ENCODE measurements at regions not wholly inside any gene's neighbourhood (a gene's known extent, or its start where the extent isn't known, plus 50 kb on each side); places are given as distances from the start of the nearest gene placed in this dataset.

DNA sequence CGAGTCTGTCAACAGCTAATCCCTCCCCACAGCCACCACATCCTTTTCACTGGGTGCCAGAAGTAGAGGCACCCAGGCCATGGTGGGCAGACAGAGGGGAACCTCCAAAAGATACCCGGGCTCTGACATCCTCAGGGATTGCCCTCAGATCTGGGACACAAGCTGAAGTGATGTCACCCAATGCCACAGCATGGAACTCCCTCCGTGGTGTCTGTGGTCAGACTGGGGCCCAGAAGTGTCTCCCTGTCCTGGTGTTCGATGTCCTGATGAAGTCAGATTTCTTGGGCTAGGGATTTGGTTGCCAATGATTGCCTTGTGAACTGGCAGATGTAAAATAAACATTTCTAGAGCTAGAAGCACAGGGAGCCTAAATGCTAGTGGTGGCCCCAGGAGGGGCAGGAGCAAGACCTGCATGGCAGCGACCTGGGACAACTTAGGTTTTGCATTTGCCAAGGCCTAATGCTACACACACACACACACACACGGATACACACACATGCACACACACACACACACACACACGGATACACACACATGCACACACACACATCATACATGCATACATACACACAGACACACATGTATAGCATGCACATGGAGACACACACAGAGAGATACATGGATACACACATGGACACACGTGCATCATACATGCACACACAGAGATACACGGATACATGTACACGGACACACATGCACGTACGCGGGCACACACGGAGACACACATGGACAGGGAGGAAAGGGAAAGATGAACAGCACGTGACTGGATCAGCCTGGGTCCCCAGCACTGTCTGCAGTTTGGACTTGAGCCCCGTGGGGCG, 221.0 kb downstream of the NFATC2 start:
- TF ChIP-seq, protein P1, sequence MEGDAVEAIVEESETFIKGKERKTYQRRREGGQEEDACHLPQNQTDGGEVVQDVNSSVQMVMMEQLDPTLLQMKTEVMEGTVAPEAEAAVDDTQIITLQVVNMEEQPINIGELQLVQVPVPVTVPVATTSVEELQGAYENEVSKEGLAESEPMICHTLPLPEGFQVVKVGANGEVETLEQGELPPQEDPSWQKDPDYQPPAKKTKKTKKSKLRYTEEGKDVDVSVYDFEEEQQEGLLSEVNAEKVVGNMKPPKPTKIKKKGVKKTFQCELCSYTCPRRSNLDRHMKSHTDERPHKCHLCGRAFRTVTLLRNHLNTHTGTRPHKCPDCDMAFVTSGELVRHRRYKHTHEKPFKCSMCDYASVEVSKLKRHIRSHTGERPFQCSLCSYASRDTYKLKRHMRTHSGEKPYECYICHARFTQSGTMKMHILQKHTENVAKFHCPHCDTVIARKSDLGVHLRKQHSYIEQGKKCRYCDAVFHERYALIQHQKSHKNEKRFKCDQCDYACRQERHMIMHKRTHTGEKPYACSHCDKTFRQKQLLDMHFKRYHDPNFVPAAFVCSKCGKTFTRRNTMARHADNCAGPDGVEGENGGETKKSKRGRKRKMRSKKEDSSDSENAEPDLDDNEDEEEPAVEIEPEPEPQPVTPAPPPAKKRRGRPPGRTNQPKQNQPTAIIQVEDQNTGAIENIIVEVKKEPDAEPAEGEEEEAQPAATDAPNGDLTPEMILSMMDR (conservative IDR thresholded peaks at IDR 0.05; ENCODE audit: low read depth, low read length), result no peak
- no peak for TF ChIP-seq EZH2phosphoT487 (IDR thresholded peaks at IDR 0.05; ENCODE audit: borderline replicate concordance, low read length)
- TF ChIP-seq EZH2 (IDR thresholded peaks at IDR 0.05; ENCODE audit: low read length, unreplicated experiment), result no peak

All from PC-3 (cell line).